WTC11 (cell line): ENCODE measurements at regions not wholly inside any gene's neighbourhood (a gene's known extent, or its start where the extent isn't known, plus 50 kb on each side); places are given as distances from the start of the nearest gene placed in this dataset.

ENCODE experiments used
- ATF3 ChIP-seq: sonication (generic); formaldehyde crosslinking; conservative IDR thresholded peaks from 2 replicates; pipeline ENCODE4 v1.8.1; 2022; ENCODE audit warnings: mild to moderate bottlenecking, missing genetic modification reagents
- CTCF ChIP-seq: fragments of 200-600 bp; IDR thresholded peaks from 2 replicates; pipeline ENCODE4 v1.8.0; 2022; ENCODE audit warnings: antibody characterized with exemption
- GRHL2 ChIP-seq: fragments of 250-450 bp; sonication (Bioruptor Pico); IDR thresholded peaks from 2 replicates; pipeline ENCODE4 v1.8.0; 2022; ENCODE audit warnings: mild to moderate bottlenecking, moderate library complexity; ENCODE audit not compliant: insufficient replicate concordance, severe bottlenecking
- HMGXB4 ChIP-seq: sonication (generic); formaldehyde crosslinking; IDR thresholded peaks from 2 replicates; pipeline ENCODE4 v1.8.1; 2023; ENCODE audit warnings: mild to moderate bottlenecking, moderate library complexity, missing genetic modification reagents
- JAZF1 ChIP-seq: fragments of 250-450 bp; sonication (Bioruptor Pico); IDR thresholded peaks from 2 replicates; pipeline ENCODE4 v1.9.0; 2021; ENCODE audit warnings: moderate library complexity, mild to moderate bottlenecking, inconsistent platforms
- MAX ChIP-seq: sonication (generic); formaldehyde crosslinking; IDR thresholded peaks from 2 replicates; pipeline ENCODE4 v1.8.0; 2022; ENCODE audit warnings: mild to moderate bottlenecking, missing genetic modification reagents
- STAT6 ChIP-seq: sonication (generic); formaldehyde crosslinking; conservative IDR thresholded peaks from 2 replicates; pipeline ENCODE4 v1.8.1; 2023; ENCODE audit warnings: mild to moderate bottlenecking, low read depth, missing genetic modification reagents, moderate library complexity
- ZBTB21 ChIP-seq: sonication (generic); formaldehyde crosslinking; IDR thresholded peaks from 2 replicates; pipeline ENCODE4 v1.8.1; 2023; ENCODE audit warnings: mild to moderate bottlenecking, missing genetic modification reagents, borderline replicate concordance
- ZNF317 ChIP-seq: sonication (generic); formaldehyde crosslinking; IDR thresholded peaks from 2 replicates; pipeline ENCODE4 v1.8.1; 2023; ENCODE audit warnings: low read depth, mild to moderate bottlenecking, moderate library complexity, missing genetic modification reagents, borderline replicate concordance

- no peak for TF ChIP-seq CTCF
- no peak for TF ChIP-seq GRHL2 (CRISPR knock-in tag)
- TF ChIP-seq ZNF317 (CRISPR knock-in tag): no peak
- no peak for TF ChIP-seq STAT6 (CRISPR knock-in tag)
- no peak for TF ChIP-seq MAX
- TF ChIP-seq ZBTB21: no peak
- TF ChIP-seq JAZF1 (CRISPR knock-in tag): no peak
- TF ChIP-seq ATF3 (CRISPR knock-in tag): no peak
- no peak for TF ChIP-seq HMGXB4 (CRISPR knock-in tag)
Observed at GRCh38 chr3:76016111-76016510, 230.8 kb upstream of the ZNF717 start.
